Lower leg skin (tissue), 3 donors: ENCODE measurements at regions not wholly inside any gene's neighbourhood (a gene's known extent, or its start where the extent isn't known, plus 50 kb on each side); places are given as distances from the start of the nearest gene placed in this dataset.

Experiments used
- POLR2A ChIP-seq, 2 donors: fragments of 450-650 bp; IDR thresholded peaks; one replicate each; pipeline ENCODE4 v1.6.1; 2016 to 2017; ENCODE audit warnings: antibody characterized with exemption in 2 of 2, mild to moderate bottlenecking in 1 of 2, moderate library complexity in 1 of 2
- TF ChIP-seq, protein P1 (sequence below), 3 donors: fragments of 450-650 bp; IDR thresholded peaks; one replicate each; pipeline ENCODE4 v1.5.1; 2016; ENCODE audit warnings: antibody characterized with exemption in 3 of 3, mild to moderate bottlenecking in 3 of 3, moderate library complexity in 2 of 3

DNA sequence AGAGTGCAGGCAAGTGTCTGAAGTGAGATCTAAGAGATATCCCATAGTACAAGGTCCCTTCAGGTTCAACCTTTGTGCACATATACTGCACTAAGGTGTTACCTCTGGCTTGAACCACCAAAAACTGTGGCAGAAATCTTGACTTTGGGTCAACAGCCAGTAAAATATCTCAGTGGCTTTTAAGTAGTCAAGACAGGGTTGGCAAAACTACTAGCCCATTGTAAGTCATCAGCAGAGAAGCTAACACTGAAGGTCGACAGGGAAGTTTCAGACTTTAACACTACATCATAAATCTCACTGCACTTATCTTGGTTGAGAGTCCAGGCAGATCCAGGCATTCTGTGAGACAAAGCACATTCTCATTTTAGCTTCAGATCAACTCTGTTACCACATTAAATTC is 1684.7 kb downstream of the HACE1 start:
- no peak for TF ChIP-seq POLR2A (IDR thresholded peaks at IDR 0.05)
- TF ChIP-seq, protein P1, sequence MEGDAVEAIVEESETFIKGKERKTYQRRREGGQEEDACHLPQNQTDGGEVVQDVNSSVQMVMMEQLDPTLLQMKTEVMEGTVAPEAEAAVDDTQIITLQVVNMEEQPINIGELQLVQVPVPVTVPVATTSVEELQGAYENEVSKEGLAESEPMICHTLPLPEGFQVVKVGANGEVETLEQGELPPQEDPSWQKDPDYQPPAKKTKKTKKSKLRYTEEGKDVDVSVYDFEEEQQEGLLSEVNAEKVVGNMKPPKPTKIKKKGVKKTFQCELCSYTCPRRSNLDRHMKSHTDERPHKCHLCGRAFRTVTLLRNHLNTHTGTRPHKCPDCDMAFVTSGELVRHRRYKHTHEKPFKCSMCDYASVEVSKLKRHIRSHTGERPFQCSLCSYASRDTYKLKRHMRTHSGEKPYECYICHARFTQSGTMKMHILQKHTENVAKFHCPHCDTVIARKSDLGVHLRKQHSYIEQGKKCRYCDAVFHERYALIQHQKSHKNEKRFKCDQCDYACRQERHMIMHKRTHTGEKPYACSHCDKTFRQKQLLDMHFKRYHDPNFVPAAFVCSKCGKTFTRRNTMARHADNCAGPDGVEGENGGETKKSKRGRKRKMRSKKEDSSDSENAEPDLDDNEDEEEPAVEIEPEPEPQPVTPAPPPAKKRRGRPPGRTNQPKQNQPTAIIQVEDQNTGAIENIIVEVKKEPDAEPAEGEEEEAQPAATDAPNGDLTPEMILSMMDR (IDR thresholded peaks at IDR 0.05) = no peak
